Astrocyte (in vitro differentiated cells and primary cell): ENCODE measurements at regions not wholly inside any gene's neighbourhood (a gene's known extent, or its start where the extent isn't known, plus 50 kb on each side); places are given as distances from the start of the nearest gene placed in this dataset.

Experiments used
- DNase-seq: peaks from one replicate; pipeline ENCODE4 v3.0.0-alpha.2; 2010; ENCODE audit warnings: low read depth
- FAIRE-seq: peaks from 2 replicates; lab custom pipeline; 2011; peaks lifted over from hg19 to GRCh38; lab: Jason Lieb, UNC
- H2AFZ ChIP-seq: 2 replicates; pipeline ENCODE4 v1.6.0; 2012; ENCODE audit warnings: low read depth, low read length, inconsistent platforms
- H3K27ac ChIP-seq: 2 replicates; pipeline ENCODE4 v1.5.1; 2011; ENCODE audit warnings: low read depth, low read length, inconsistent platforms
- H3K27me3 ChIP-seq: 2 replicates; pipeline ENCODE4 v1.6.0; 2011; ENCODE audit warnings: low read length, inconsistent platforms; ENCODE audit not compliant: insufficient read depth
- H3K36me3 ChIP-seq: 2 replicates; pipeline ENCODE4 v1.5.1; 2011; ENCODE audit warnings: low read length, inconsistent platforms; ENCODE audit not compliant: insufficient read depth
- H3K4me1 ChIP-seq: 2 replicates; pipeline ENCODE4 v1.5.1; 2011; ENCODE audit warnings: low read length, inconsistent platforms; ENCODE audit not compliant: insufficient read depth
- H3K4me2 ChIP-seq: 2 replicates; pipeline ENCODE4 v1.6.0; 2012; ENCODE audit warnings: low read length, inconsistent platforms
- H3K4me3 ChIP-seq: 2 replicates; pipeline ENCODE4 v1.5.1; 2011; ENCODE audit warnings: low read depth, mild to moderate bottlenecking, low read length, inconsistent platforms; ENCODE audit not compliant: insufficient read depth
- H3K79me2 ChIP-seq: 2 replicates; pipeline ENCODE4 v1.6.0; 2012; ENCODE audit warnings: mild to moderate bottlenecking, low read length, inconsistent platforms; ENCODE audit not compliant: insufficient read depth
- H3K9ac ChIP-seq: 2 replicates; pipeline ENCODE4 v1.6.0; 2012; ENCODE audit warnings: mild to moderate bottlenecking, low read length, inconsistent platforms
- H3K9me3 ChIP-seq: 2 replicates; pipeline ENCODE4 v1.5.1; 2012; ENCODE audit warnings: low read depth, mild to moderate bottlenecking, low read length, inconsistent platforms; ENCODE audit not compliant: insufficient read depth
- H4K20me1 ChIP-seq: 2 replicates; pipeline ENCODE4 v1.6.0; 2012; ENCODE audit warnings: low read length, inconsistent platforms; ENCODE audit not compliant: insufficient read depth
- H3K27ac Mint-ChIP-seq: one replicate; pipeline ENCODE4 v1.8.0; 2021; ENCODE audit warnings: mild to moderate bottlenecking, mixed read lengths; ENCODE audit not compliant: unreplicated experiment
- H3K27me3 Mint-ChIP-seq: one replicate; pipeline ENCODE4 v1.8.0; 2021; ENCODE audit warnings: low read depth, mixed read lengths; ENCODE audit not compliant: unreplicated experiment
- H3K36me3 Mint-ChIP-seq: one replicate; pipeline ENCODE4 v1.8.0; 2021; ENCODE audit warnings: low read depth, mixed read lengths; ENCODE audit not compliant: unreplicated experiment
- H3K4me1 Mint-ChIP-seq: one replicate; pipeline ENCODE4 v1.8.0; 2021; ENCODE audit warnings: low read depth, mixed read lengths; ENCODE audit not compliant: unreplicated experiment
- H3K4me3 Mint-ChIP-seq: one replicate; pipeline ENCODE4 v1.8.0; 2021; ENCODE audit warnings: mild to moderate bottlenecking, moderate library complexity, mixed read lengths; ENCODE audit not compliant: unreplicated experiment
- H3K9me3 Mint-ChIP-seq: one replicate; pipeline ENCODE4 v1.8.0; 2021; ENCODE audit warnings: mild to moderate bottlenecking, mixed read lengths; ENCODE audit not compliant: unreplicated experiment
- EZH2 ChIP-seq: IDR thresholded peaks from 2 replicates; pipeline ENCODE4 v1.6.1; 2012; ENCODE audit warnings: mild to moderate bottlenecking, low read length, inconsistent platforms; ENCODE audit not compliant: insufficient read depth
- TF ChIP-seq, protein P1 (sequence below): IDR thresholded peaks from 2 replicates; pipeline ENCODE4 v1.5.1; 2011; ENCODE audit warnings: low read depth, mild to moderate bottlenecking, inconsistent platforms, low read length, moderate library complexity; ENCODE audit not compliant: insufficient read depth

GRCh38 chr6:117117652-117118051, 147.7 kb upstream of the VGLL2 start:
- H4K20me1 ChIP-seq: no peaks in the 10 kb centered on the region
- Mint-ChIP-seq H3K9me3 (peaks cover 3% of the 10 kb centered on the region), H3K27me3 (no peaks in the 10 kb centered on the region), H3K4me1 (no peaks in the 10 kb centered on the region), H3K4me3 (no peak overlapping the region), H3K27ac (no peak overlapping the region), H3K36me3 (no peaks in the 10 kb centered on the region)
- H3K4me1 ChIP-seq: no peaks in the 10 kb centered on the region
- no peaks in the 10 kb centered on the region for H3K9me3 ChIP-seq
- no peak overlapping the region for H2AFZ ChIP-seq
- no peaks in the 10 kb centered on the region for H3K27me3 ChIP-seq
- H3K79me2 ChIP-seq: no peaks in the 10 kb centered on the region
- H3K36me3 ChIP-seq: no peaks in the 10 kb centered on the region
- FAIRE-seq: no peak
- H3K4me2 ChIP-seq: no peak overlapping the region
- no peak overlapping the region for H3K27ac ChIP-seq
- TF ChIP-seq, protein P1, sequence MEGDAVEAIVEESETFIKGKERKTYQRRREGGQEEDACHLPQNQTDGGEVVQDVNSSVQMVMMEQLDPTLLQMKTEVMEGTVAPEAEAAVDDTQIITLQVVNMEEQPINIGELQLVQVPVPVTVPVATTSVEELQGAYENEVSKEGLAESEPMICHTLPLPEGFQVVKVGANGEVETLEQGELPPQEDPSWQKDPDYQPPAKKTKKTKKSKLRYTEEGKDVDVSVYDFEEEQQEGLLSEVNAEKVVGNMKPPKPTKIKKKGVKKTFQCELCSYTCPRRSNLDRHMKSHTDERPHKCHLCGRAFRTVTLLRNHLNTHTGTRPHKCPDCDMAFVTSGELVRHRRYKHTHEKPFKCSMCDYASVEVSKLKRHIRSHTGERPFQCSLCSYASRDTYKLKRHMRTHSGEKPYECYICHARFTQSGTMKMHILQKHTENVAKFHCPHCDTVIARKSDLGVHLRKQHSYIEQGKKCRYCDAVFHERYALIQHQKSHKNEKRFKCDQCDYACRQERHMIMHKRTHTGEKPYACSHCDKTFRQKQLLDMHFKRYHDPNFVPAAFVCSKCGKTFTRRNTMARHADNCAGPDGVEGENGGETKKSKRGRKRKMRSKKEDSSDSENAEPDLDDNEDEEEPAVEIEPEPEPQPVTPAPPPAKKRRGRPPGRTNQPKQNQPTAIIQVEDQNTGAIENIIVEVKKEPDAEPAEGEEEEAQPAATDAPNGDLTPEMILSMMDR: no peak
- no peak for TF ChIP-seq EZH2
- H3K4me3 ChIP-seq: no peak overlapping the region
- DNase-seq: no peak
- H3K9ac ChIP-seq: no peak overlapping the region

DNA sequence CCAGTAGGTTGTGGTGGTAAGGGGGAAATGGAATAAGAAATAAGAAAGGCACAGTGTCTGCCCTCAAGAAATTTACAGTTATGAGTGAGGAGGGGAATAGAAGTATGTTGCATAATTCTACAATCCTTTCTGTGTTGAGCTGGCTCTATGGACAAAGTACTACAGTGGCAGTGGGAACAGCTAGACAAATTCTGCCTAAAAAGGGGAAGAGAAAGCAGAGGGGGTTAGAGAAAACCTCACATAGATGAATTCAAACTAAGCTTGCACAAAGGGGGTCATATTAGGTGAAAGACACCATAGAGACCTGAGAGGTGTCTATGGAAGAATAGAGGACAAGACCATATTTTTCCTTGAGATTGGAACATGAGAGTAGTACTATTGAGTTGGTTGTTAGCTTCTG, 146.9 kb upstream of the VGLL2 start:
- no peaks in the 10 kb centered on the region for H3K9me3 ChIP-seq

DNA sequence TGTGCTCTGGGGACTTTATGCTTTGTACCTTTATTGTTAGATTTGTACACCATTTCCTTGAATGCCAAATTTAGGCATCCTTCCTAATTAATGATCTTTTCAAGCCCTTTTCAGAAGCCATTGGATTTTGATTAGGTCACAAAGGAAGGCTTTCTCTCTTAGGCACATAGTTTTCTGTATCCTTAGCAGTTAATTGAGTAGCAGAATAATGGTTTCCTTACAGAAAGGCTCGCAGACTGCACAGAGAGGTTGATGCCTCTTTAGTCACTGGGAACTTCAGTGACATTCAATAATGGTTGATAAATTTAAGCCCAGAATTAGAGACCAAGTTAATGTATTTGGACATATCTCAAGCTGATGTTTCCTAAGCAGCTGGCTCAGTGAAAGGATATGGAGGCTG, 139.1 kb upstream of the VGLL2 start:
- DNase-seq: no peak
- FAIRE-seq: no peak
- Histone ChIP-seq H3K79me2 (no peaks in the 10 kb centered on the region), H3K36me3 (no peaks in the 10 kb centered on the region), H4K20me1 (no peaks in the 10 kb centered on the region), H3K9ac (no peak overlapping the region), H3K9me3 (no peaks in the 10 kb centered on the region), H3K4me2 (no peak overlapping the region), H3K4me1 (no peaks in the 10 kb centered on the region), H3K27me3 (no peaks in the 10 kb centered on the region), H2AFZ (no peak overlapping the region), H3K4me3 (no peak overlapping the region), H3K27ac (no peak overlapping the region)
- Mint-ChIP-seq H3K36me3 (no peaks in the 10 kb centered on the region), H3K4me3 (no peak overlapping the region), H3K9me3 (no peaks in the 10 kb centered on the region), H3K27ac (no peak overlapping the region), H3K27me3 (no peaks in the 10 kb centered on the region), H3K4me1 (no peaks in the 10 kb centered on the region)
- no peak for TF ChIP-seq EZH2
- TF ChIP-seq, protein P1: no peak

More for the DNA sequence above, 146.9 kb upstream of the VGLL2 start:
- Histone ChIP-seq H3K27me3 (no peaks in the 10 kb centered on the region), H3K9ac (no peak overlapping the region), H3K4me2 (no peak overlapping the region), H3K27ac (no peak overlapping the region), H3K36me3 (no peaks in the 10 kb centered on the region), H3K4me1 (no peaks in the 10 kb centered on the region), H3K79me2 (no peaks in the 10 kb centered on the region), H2AFZ (no peak overlapping the region), H4K20me1 (no peaks in the 10 kb centered on the region), H3K4me3 (no peak overlapping the region)
- H3K36me3 Mint-ChIP-seq: no peaks in the 10 kb centered on the region
- no peaks in the 10 kb centered on the region for H3K27me3 Mint-ChIP-seq
- no peaks in the 10 kb centered on the region for H3K4me1 Mint-ChIP-seq
- no peak overlapping the region for H3K27ac Mint-ChIP-seq
- no peak overlapping the region for H3K4me3 Mint-ChIP-seq
- TF ChIP-seq EZH2: no peak
- TF ChIP-seq, protein P1: no peak
- FAIRE-seq (no peak), DNase-seq (no peak)
- H3K9me3 Mint-ChIP-seq: peaks cover 3% of the 10 kb centered on the region
